ENCODE measurements at regions not wholly inside any gene's neighbourhood (a gene's known extent, or its start where the extent isn't known, plus 50 kb on each side); places are given as distances from the start of the nearest gene placed in this dataset.
"Not testable (repeated sequence)": the region's sequence is repeated elsewhere in the genome, so short reads cannot be mapped to it uniquely, and the experiment has no call there.

DNA sequence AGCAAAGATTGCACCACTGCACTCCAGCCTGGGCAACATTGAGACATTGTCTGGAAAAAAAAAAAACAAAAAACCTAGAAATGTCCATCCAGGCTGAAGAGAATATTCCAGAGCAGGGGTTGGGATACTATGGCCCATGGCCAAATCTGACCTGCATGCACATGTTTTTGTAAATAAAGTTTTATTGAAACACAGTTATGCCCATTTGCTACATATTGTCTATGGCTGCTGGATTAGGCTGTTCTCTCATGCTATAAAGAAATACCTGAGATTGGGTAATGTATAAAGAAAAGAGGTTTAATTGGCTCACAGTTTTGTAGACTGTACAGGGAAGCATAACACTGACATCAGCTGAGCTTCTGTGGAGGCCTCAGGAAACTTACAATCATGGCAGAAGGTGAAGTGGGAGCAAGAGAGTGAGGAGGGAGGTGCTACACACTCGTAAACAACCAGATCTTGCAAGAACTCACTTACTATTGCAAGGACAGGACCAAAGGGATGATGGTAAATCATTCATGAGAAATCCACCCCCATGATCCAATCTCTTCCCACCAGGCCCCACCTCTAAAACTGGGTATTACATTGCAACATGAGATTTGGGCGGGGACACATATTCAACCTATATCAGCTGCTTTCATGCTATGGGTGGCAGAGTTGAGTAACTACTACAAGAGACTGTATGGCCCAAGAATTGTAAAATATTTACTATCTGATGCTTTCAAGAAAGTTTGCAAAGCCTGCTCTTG lies 137.8 kb upstream of the ROPN1B start:
- TF ChIP-seq, protein P1, sequence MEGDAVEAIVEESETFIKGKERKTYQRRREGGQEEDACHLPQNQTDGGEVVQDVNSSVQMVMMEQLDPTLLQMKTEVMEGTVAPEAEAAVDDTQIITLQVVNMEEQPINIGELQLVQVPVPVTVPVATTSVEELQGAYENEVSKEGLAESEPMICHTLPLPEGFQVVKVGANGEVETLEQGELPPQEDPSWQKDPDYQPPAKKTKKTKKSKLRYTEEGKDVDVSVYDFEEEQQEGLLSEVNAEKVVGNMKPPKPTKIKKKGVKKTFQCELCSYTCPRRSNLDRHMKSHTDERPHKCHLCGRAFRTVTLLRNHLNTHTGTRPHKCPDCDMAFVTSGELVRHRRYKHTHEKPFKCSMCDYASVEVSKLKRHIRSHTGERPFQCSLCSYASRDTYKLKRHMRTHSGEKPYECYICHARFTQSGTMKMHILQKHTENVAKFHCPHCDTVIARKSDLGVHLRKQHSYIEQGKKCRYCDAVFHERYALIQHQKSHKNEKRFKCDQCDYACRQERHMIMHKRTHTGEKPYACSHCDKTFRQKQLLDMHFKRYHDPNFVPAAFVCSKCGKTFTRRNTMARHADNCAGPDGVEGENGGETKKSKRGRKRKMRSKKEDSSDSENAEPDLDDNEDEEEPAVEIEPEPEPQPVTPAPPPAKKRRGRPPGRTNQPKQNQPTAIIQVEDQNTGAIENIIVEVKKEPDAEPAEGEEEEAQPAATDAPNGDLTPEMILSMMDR (IDR thresholded peaks at IDR 0.05 in 2 of 3, conservative IDR thresholded peaks at IDR 0.05 in 1 of 3; ENCODE audit: control insufficient read depth in 2 of 3, extremely low read depth in 1 of 3, insufficient read depth in 1 of 3, low read depth in 3 of 3, low read length in 3 of 3) = not testable (repeated sequence)
- TF ChIP-seq EZH2 (IDR thresholded peaks at IDR 0.05; ENCODE audit: borderline replicate concordance, control insufficient read depth, low read depth, low read length); POLR2A (IDR thresholded peaks at IDR 0.05; ENCODE audit: low read depth, low read length); CEBPB (IDR thresholded peaks at IDR 0.05; ENCODE audit: borderline replicate concordance in 1 of 2, low read depth in 2 of 2, low read length in 2 of 2): not testable (repeated sequence)
- TF ChIP-seq, protein P2, sequence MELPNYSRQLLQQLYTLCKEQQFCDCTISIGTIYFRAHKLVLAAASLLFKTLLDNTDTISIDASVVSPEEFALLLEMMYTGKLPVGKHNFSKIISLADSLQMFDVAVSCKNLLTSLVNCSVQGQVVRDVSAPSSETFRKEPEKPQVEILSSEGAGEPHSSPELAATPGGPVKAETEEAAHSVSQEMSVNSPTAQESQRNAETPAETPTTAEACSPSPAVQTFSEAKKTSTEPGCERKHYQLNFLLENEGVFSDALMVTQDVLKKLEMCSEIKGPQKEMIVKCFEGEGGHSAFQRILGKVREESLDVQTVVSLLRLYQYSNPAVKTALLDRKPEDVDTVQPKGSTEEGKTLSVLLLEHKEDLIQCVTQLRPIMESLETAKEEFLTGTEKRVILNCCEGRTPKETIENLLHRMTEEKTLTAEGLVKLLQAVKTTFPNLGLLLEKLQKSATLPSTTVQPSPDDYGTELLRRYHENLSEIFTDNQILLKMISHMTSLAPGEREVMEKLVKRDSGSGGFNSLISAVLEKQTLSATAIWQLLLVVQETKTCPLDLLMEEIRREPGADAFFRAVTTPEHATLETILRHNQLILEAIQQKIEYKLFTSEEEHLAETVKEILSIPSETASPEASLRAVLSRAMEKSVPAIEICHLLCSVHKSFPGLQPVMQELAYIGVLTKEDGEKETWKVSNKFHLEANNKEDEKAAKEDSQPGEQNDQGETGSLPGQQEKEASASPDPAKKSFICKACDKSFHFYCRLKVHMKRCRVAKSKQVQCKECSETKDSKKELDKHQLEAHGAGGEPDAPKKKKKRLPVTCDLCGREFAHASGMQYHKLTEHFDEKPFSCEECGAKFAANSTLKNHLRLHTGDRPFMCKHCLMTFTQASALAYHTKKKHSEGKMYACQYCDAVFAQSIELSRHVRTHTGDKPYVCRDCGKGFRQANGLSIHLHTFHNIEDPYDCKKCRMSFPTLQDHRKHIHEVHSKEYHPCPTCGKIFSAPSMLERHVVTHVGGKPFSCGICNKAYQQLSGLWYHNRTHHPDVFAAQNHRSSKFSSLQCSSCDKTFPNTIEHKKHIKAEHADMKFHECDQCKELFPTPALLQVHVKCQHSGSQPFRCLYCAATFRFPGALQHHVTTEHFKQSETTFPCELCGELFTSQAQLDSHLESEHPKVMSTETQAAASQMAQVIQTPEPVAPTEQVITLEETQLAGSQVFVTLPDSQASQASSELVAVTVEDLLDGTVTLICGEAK (IDR thresholded peaks at IDR 0.05; ENCODE audit: borderline replicate concordance) = peak; percentile 56; the same call in 1 of the 2 replicates

Data from GM12878 (cell line).